HG03442 (cell line): ENCODE measurements at regions not wholly inside any gene's neighbourhood (a gene's known extent, or its start where the extent isn't known, plus 50 kb on each side); places are given as distances from the start of the nearest gene placed in this dataset.

ENCODE experiments used
- ATAC-seq: cut with Tn5 transposase; IDR thresholded peaks from one replicate; pipeline ENCODE4 v1.9.1; 2021; ENCODE audit warnings: mild to moderate bottlenecking, moderate library complexity; ENCODE audit not compliant: unreplicated experiment

GRCh38 chr18:56139792-56140254, 498.6 kb downstream of the TXNL1 start:
- ATAC-seq = no peak

DNA sequence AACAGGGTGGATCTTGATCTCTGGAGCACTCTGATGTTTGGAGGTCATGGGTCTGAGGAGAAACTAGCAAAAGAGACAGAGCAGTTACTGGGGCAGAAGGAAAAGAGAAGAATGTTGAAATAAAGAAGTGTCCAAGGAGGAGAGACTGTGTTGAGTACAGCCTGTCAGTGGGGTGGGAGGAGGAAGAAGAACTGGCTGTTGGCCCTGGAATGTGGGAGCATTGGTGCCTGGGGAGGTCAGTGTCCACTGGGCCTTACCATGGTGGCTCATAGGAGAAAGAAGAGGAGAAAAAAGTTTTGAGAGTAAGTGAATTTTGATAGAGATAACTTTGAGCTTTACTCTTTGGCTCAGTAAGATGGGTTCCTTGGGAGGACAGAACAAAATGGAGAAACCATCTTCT, 499.0 kb downstream of the TXNL1 start:
- ATAC-seq = no peak

DNA sequence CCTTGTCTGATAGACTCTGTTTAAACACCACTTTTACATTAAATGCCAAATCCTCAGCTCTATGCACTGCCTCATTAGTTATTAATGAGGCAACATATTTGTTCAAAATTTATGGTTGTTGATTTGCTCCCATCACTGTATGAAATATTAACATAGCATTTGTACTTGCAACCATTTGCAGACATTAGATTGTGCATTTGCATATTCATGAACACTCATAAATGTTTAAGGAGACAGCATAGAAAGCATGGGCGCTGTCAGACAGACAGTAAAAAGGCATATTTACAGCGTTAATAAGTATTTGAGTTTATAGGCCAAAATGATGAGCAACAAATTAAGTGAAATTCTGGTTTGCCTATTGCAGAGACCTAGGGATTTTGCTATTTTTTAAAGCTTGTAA, 502.3 kb downstream of the TXNL1 start:
- ATAC-seq = no peak

DNA sequence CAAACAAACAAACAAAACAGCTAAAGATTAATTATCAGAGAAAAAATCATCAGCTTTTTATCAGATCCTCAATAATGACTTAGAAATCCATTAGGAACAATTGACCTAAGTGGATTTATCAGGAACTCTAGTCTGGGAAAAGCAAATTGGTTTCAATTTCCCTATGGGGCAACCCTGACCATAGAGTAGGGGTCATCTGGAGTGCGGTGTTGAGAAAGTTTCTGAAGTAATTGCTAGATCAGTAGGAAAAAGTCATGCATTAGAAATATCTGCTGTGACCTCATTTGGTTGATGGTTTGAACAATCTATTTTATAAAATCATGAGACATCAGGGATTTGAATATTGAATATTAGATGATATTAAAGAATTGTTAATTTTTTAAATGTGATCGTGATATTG, 507.9 kb downstream of the TXNL1 start:
- ATAC-seq = no peak

- no peak for ATAC-seq
Measured at GRCh38 chr18:56128153-56128791, 510.1 kb downstream of the TXNL1 start.

- no peak for ATAC-seq
Measured at GRCh38 chr18:56127322-56128099, 510.9 kb downstream of the TXNL1 start.

DNA sequence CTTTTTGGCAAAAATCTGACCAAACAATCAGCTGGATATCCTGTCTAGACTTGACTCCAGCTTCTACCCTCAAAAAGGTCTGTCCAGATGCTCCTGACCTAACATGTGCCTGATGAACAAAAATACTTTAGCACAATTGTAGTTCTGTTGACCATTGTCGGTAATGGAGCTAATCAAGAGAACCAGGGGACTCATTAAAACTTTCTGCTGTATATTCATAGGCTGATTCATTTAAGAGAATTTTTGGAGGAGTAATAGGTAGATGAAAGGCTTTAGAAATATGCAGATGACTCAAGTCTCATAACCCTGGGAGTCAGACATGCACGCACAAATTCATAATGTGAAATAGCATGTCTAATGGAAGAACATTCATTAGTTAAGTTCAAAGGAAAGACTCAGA, 514.2 kb downstream of the TXNL1 start:
- ATAC-seq = no peak

GRCh38 chr18:56121669-56122068, 516.7 kb downstream of the TXNL1 start:
- no peak for ATAC-seq

DNA sequence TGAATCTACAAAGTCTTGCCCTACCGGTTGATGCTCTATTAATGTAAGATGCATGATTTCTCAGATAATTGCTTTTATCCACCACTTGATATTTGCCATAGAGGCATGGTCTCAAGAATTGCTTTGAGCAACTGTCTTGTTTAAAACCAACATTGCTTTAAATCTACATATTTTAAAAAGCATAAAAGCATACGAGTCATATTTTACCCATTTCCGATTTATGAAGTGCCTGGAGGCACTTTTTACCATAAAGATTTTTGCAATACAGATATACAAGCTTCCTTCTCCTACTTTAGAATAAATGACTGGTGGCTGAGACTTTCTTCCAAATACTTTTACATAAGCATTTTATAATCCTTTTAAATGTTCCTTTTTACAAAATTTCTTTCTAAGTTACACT, 517.6 kb downstream of the TXNL1 start:
- no peak for ATAC-seq

- ATAC-seq = no peak
Measured at GRCh38 chr18:56119681-56120080, 518.7 kb downstream of the TXNL1 start.

DNA sequence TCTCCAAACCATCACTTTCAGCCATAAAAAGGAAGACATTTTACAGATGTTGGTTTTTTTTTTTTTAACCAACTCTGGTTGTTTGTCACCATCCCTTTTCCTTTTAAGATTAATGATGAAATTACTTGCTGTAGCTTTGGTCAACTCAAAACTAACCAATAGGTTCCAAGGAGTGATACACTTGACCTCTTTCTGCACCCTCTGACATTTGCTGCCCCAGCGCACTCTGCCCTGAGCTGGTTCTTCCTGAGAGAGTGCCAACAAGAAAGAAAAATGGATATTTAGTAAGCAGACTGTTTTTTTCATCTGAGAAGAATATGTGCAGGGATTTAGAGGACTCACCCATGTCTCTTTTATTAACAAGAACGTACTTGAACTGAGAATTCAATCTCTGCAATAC, 520.0 kb downstream of the TXNL1 start:
- no peak for ATAC-seq

GRCh38 chr18:56115071-56116015, 523.0 kb downstream of the TXNL1 start:
- ATAC-seq = no peak

- ATAC-seq = no peak
Measured at GRCh38 chr18:56112984-56113383, 525.0 kb upstream of the TCF4 start.

GRCh38 chr18:56112013-56112749, 524.2 kb upstream of the TCF4 start:
- peak; percentile 98 for ATAC-seq

GRCh38 chr18:56109757-56110156, 521.8 kb upstream of the TCF4 start:
- no peak for ATAC-seq

DNA sequence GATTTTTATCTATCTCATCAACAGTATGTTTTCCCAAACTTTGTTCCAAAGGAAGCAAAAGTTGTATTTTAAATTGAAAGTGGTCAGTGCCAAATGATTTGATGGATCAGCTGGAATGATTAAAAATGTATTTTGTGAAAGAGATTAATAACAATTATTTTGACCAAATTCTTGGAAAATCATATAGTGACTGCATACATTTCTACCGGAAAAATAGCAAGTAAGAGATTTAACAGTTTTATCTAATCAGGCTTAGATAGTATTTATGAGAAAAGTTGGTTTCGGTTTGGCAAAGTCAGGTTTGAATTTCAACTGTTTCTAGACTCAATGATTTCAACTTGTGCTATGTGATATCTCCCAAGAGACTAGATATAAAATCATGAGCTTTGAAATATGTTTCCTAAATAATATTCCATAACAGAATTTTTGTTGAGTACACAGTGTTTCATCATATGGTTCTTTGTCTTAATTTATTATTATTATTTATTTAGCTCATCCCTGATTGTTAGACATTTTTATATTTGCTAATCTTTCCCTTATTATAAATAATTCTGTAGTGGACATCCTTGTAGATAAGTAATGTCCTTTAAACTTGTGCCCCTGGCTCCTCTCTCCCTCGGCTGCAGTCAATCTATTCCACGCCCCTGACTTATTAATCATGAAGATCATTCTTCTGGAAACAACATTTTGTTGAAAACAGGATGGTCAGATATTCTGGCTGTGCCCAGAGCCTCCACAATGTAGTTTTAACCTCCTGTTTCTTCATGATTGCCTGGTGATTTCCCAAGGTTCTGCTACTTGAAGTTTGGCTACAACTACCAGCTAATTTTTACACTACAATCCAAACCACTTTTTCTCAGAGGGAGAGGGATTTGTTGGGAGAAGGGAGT, 520.7 kb upstream of the TCF4 start:
- no peak for ATAC-seq

DNA sequence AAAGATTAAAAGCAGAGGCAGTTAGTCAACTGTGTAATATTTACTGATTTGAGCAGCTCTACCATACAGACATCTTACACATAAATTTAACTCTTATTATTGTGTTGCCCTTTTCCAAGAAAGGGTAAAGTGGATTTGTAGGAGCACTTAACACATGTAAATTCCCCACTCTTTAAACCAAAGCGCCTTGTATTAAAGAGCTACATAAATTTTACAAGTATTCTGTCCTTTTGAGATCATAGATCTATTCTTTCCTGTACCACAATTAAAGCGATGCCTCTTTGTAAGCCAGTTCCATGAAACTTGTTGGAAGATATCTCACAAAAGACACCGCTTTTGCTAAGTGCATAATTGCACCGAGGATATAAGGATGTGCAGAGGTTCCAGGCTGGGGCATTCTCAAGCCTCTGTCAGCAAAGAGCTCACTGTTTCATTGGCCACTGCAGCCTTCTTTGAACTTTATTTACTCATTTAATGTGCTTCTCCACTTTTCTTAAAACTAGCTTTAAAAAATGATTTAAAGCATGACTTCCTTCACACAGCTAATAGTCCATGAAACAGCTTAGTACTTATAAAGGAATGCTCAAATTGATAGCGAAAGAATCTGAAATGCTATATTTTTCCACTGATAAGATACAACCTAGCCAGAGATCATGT, 520.0 kb upstream of the TCF4 start:
- no peak for ATAC-seq

GRCh38 chr18:56100090-56100722, 512.2 kb upstream of the TCF4 start:
- ATAC-seq = no peak

GRCh38 chr18:56097621-56098020, 509.6 kb upstream of the TCF4 start:
- ATAC-seq = no peak
